ENCODE measurements at regions not wholly inside any gene's neighbourhood (a gene's known extent, or its start where the extent isn't known, plus 50 kb on each side); places are given as distances from the start of the nearest gene placed in this dataset.

DNA sequence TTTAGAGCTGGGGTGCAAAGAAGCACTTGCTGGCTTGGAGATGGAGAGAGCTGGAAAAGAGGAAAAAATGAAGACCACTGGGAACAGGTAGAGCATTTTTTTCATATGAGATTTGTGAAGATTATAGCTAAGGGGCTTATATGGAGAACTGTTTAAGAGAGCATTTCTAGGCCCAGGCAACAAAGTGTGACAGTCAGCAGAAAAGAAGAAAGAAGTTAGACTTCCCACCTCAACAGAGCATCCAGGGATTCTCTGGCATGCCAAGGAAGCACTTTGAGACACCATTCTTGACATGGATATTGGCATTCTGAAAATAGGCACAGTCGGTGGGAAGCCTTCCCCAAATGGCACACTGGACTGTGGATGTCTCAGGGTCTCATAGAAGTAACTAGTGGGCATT is 195.5 kb downstream of the KLHL28 start:
- Histone ChIP-seq H3K27ac (no peak overlapping the region), H3K27me3 (no peaks in the 10 kb centered on the region), H3K4me1 (no peaks in the 10 kb centered on the region), H3K4me3 (no peak overlapping the region), H3K36me3 (no peaks in the 10 kb centered on the region), H3K9me3 (no peaks in the 10 kb centered on the region)
- TF ChIP-seq, protein P1, sequence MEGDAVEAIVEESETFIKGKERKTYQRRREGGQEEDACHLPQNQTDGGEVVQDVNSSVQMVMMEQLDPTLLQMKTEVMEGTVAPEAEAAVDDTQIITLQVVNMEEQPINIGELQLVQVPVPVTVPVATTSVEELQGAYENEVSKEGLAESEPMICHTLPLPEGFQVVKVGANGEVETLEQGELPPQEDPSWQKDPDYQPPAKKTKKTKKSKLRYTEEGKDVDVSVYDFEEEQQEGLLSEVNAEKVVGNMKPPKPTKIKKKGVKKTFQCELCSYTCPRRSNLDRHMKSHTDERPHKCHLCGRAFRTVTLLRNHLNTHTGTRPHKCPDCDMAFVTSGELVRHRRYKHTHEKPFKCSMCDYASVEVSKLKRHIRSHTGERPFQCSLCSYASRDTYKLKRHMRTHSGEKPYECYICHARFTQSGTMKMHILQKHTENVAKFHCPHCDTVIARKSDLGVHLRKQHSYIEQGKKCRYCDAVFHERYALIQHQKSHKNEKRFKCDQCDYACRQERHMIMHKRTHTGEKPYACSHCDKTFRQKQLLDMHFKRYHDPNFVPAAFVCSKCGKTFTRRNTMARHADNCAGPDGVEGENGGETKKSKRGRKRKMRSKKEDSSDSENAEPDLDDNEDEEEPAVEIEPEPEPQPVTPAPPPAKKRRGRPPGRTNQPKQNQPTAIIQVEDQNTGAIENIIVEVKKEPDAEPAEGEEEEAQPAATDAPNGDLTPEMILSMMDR (IDR thresholded peaks at IDR 0.05): no peak
- no peak for TF ChIP-seq POLR2A (IDR thresholded peaks at IDR 0.05)
- no peak for DNase-seq

DNA sequence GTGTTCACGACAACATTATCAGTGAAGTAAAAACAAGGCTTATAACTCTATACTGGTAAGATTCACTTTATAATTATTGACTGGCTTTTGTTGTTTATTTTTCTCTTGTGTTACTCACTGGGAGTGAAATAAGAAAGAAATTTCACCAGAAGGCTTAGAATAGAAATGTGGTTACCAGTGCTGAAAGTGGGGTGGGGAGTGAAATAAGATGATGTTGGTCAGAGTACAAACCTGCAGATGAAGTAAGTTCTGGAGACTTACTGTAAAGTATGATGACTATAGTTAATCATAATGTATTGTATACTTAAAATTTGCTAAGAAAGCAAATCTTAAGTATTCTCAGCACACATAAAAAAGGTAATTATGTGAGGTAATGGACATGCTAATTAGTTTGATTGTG is 198.4 kb downstream of the KLHL28 start:
- Histone ChIP-seq H3K4me3 (no peak overlapping the region), H3K9me3 (no peaks in the 10 kb centered on the region), H3K4me1 (no peaks in the 10 kb centered on the region), H3K27me3 (no peaks in the 10 kb centered on the region), H3K27ac (no peak overlapping the region), H3K36me3 (no peaks in the 10 kb centered on the region)
- TF ChIP-seq, protein P1 (IDR thresholded peaks at IDR 0.05): no peak
- TF ChIP-seq POLR2A (IDR thresholded peaks at IDR 0.05): no peak
- no peak for DNase-seq

DNA sequence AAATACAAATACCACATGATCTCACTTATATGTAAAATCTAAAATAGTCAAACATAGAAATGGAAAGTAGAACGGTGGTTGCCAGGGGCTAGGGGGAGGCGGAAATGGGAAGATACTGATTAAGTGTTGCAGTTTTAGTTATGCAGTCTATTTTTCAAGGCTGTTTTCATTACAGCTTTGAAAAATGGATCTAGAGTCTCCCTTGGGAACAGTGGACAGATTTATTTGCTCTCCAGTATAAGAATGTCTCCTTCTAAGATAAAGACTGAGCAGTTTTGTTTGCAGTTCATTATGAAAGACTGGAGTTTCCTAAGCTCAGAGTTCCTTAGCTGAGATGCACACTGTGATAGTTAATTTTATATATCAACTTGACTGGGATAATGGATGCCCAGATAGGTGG is 202.5 kb downstream of the KLHL28 start:
- H3K9me3 ChIP-seq: no peaks in the 10 kb centered on the region
- no peaks in the 10 kb centered on the region for H3K4me1 ChIP-seq
- no peaks in the 10 kb centered on the region for H3K27me3 ChIP-seq
- TF ChIP-seq, protein P1 (IDR thresholded peaks at IDR 0.05): no peak
- TF ChIP-seq POLR2A (IDR thresholded peaks at IDR 0.05): no peak
- H3K4me3 ChIP-seq: no peak overlapping the region
- H3K36me3 ChIP-seq: no peaks in the 10 kb centered on the region
- no peak for DNase-seq
- H3K27ac ChIP-seq: no peak overlapping the region

DNA sequence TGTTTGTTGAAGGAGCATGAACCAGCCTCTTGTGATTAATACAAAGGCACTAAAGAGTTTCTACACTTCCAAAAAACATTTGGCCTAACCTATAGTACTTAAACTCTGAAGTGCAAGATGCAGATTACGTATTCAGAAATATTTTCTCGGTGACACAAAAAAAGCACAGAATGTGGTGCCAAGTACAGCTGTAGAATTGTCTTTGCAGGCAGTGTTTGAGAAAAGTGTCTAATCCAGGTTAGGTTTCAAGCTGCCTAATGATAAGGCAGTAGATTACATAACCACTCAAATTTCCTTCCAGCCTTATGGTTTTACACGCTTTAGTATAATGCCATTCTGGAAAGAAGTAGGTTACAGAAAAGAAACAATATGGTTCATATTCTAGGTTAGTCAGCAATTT is 205.2 kb downstream of the KLHL28 start:
- H3K4me1 ChIP-seq: no peaks in the 10 kb centered on the region
- H3K27me3 ChIP-seq: no peaks in the 10 kb centered on the region
- no peaks in the 10 kb centered on the region for H3K36me3 ChIP-seq
- TF ChIP-seq, protein P1 (IDR thresholded peaks at IDR 0.05): no peak
- TF ChIP-seq POLR2A (IDR thresholded peaks at IDR 0.05): no peak
- H3K27ac ChIP-seq: no peak overlapping the region
- no peaks in the 10 kb centered on the region for H3K9me3 ChIP-seq
- no peak overlapping the region for H3K4me3 ChIP-seq
- no peak for DNase-seq

DNA sequence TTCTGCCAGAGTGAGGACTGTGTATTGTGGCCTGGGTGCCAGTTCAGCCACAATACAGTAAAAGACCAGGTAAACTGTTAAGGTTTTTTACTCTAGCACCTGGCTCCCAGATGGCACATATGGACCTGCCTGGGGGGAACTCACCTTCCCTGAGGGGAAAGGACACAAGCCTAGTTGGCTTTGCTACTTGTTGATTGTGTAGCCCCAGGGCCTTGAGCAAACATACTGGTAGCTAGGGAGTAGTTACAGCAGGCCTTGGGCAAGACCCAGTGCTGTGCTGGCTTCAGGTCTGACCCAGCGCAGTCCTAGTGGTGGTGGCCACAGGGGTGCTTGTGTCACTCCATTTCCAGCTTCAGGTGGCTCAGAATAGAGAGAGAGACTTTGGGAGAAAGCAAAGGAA is 216.4 kb downstream of the KLHL28 start:
- Histone ChIP-seq H3K27ac (no peak overlapping the region), H3K4me1 (no peaks in the 10 kb centered on the region), H3K27me3 (no peaks in the 10 kb centered on the region), H3K4me3 (no peak overlapping the region), H3K36me3 (no peaks in the 10 kb centered on the region), H3K9me3 (no peaks in the 10 kb centered on the region)
- TF ChIP-seq, protein P1 (IDR thresholded peaks at IDR 0.05): no peak
- TF ChIP-seq POLR2A (IDR thresholded peaks at IDR 0.05): no peak
- DNase-seq: no peak

DNA sequence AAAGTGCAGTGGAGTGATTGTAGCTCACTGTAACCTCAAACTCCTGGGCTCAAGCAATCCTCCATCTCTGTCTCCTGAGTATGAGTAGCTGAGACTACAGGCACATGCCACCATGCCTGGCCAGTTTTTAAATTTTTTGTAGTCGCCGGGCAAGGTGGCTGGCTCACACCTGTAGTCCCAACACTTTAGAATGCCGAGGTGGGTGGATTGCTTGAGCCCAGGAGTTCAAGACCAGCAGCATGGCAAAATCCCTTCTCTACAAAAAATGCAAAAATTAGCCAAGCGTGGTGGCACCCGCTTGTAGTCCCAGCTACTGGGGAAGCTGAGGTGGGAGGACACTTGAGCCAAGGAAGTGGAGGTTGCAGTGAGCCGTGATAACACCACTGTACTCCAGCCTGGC is 219.5 kb downstream of the KLHL28 start:
- TF ChIP-seq, protein P1 (IDR thresholded peaks at IDR 0.05): no peak
- TF ChIP-seq POLR2A (IDR thresholded peaks at IDR 0.05): no peak
- Histone ChIP-seq H3K27me3 (no peaks in the 10 kb centered on the region), H3K9me3 (no peaks in the 10 kb centered on the region)

More for the DNA sequence above, 219.5 kb downstream of the KLHL28 start:
- no peaks in the 10 kb centered on the region for H3K36me3 ChIP-seq
- no peak overlapping the region for H3K4me3 ChIP-seq
- no peak overlapping the region for H3K27ac ChIP-seq
- H3K4me1 ChIP-seq: no peaks in the 10 kb centered on the region
- DNase-seq: no peak

Measured in Peyer's patch (tissue), 4 donors.